ENCODE measurements at regions not wholly inside any gene's neighbourhood (a gene's known extent, or its start where the extent isn't known, plus 50 kb on each side); places are given as distances from the start of the nearest gene placed in this dataset.
"Not testable (repeated sequence)": the region's sequence is repeated elsewhere in the genome, so short reads cannot be mapped to it uniquely, and the experiment has no call there.

DNA sequence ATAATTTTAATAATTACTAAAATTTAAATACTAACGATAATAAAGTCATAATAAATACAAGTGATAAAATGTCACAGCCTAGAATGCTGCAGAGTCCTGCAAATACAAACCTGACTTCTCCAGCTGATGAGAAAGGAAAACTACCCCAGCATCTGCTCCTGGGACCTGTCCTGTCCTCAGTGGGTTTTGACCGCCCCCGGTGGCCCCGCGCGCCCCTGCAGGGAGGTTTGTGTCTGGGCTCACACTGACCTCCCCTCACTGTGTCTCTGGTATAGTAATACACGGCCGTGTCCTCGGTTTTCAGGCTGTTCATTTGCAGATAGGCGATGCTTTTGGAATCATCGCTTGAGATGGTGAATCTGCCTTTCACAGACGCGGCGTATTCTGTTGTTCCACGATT is 1139.4 kb downstream of the TMEM121 start:
- no peak for DNase-seq

DNA sequence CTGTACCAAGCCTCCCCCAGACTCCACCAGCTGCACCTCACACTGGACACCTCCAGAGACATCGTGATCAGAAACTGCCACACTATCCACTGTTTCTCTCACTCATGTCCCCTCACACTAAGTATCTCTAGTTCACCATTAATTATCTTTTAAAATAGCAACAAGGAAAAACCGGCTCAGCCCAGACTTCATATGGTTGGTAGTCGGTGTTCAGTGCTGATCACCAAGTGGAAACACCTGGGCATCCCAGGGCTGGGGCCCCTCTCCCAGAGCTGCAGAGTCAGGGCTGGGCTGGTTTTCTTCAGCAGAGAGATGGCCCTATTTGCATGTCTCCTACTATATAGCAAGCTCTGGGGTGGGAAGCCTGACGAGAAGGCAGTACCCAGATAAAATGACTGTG is 1140.0 kb downstream of the TMEM121 start:
- DNase-seq, result no peak

DNA sequence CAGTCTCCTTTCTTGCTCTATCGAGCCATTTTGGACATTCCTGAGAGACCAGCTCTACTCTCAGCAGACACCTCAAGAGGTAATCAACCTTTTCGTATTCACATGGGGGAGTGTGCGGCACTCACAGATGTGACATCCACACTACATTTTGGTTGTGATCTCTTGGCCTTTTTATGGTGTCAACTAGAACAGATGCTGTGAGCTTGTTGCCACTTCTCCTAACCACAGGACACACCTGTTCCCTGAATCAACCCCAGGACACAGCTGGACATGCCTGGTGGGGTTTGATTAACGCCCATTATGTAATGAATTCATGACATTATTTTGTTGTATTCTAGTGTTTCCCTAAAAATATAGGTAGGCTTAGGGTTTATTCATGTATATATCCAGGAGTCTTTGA is 1143.6 kb downstream of the TMEM121 start:
- no peak for DNase-seq

DNA sequence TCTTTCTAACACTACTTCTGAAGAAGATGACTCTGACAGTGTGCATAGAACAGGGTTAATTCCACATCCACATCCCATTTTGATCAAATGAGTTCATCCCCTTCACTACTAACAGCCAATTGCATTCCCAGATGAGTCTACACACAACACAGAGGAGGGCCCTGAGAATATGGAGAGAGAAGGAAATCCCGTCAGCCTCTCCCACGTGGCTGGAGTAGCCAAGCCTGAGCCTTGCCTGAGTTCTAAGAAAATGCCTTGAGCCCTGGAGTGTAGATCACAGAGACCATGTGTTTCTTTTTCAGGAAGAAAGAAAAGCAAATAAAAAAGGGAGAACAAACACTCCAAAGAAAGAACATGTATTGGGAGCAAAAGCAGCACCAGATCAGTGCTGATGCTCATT is 1147.7 kb downstream of the TMEM121 start:
- DNase-seq, result not testable (repeated sequence)

DNA sequence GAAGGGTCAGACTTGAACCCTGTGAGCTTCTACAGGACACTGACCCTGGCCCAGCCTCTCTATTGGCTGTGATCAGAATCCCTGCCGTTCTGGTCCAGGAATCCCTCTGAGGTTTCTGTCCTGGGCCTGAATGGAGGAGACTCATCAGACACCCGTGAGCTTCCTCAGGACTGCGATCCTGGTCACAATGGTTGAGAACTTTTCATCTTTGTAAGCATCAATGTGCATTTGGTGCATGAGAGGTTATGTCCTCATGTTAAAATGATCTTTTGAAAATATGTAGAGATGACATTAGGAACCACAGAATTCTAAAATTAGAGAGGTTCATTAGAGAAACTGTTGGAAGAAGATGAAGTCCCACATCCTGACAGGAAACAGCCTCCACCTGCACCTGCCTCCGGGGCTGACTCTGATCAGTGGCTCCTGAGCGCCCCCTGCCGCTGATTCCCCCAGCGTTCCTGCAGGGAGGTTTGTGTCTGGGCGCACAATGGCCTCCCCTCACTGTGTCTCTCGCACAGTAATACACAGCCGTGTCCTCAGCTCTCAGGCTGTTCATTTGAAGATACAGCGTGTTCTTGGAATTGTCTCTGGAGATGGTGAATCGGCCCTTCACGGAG is 1148.2 kb downstream of the TMEM121 start:
- peak; percentile 58 for DNase-seq

DNA sequence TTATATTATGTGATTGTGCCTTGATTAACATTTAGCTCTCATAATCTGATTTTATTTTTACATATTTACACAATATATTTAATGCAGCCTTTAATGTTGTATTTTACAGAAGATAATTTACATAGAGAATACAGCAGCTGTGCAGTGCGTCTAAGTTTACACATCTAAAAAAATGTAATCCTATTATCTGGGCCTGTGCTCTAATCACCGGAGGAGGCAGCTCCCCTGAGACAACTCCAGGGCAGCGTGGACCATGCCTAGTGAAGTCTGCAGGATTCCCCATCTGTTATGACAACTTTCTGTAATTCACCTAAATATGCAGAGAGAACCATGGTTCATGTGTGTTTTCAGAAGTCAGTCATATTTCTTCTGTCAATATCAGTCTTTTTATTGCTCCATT is 1149.3 kb downstream of the TMEM121 start:
- DNase-seq, result not testable (repeated sequence)

DNA sequence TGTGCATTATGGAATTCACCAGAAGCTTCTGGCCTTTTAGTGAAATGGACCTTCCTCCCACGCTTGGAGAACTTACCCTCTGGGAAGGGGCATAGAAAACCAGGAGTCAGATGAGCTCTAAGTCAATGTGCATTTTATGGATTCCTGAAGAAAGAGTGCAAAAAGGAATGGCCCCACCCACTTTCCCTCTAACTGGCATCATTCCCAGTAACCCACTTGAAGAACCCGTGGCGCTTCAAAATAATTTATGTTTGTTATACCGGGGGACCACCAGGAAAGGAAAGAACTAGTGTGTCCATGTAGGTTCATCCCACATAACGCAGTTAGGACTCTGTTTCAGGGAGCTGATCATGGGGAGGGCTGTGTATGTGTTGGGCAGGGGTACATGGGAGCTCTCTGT is 1153.4 kb downstream of the TMEM121 start:
- no peak for DNase-seq

DNA sequence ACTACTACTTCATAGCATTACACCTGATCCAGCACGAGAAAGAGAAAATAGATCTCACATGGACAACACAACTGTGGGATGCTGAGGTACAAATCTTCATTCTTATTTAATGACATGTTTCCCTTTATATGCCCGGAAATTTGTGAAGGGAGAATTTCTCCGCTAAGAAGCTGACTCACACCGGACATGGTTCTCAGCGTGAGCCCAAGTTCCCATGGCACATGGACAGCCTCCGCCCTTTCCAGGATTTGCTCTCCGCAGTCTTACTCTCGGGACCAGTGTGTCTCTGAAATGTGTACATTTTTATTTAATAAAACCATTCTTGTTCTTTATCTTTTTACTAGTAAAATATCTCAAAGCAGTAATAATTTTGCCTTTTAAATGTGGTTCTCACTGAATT is 1154.8 kb downstream of the TMEM121 start:
- no peak for DNase-seq

DNA sequence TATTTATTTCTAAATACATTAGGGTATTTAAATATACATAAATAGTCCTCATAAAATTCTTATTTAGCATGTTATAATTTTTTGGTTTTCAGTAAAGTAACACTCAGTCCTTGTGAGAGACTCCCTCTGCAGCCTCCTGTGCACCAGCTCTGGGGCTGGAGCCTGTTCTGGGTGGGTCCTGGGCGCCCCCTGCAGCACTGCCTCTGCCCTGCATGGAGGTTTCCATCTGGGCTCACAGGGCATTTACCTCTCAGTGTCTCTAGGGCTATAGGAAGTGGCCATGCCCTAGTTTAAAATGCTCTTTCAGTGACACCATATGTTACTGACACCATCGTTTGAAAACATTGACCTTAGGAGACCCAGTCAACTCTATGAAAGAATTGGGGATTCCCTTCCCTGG is 1155.2 kb downstream of the TMEM121 start:
- no peak for DNase-seq

DNA sequence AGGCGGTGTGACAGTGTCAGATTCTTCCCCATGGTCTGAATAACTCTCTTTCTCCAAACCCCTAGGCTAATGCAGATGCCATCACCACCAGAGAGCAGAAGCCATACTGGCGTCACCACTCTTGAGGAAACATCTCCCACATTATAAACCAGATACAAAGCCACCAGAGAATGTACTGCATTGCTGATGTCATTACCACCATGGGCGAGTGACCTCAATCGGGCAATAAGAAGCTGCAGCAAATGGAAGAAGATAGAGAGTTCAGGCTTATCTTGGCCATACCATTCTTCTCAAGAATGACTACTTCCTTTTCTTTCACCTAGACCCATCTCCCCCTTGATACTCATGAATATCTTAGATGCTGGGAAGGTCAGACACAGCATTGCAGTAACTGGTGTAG is 1157.2 kb downstream of the TMEM121 start:
- no peak for DNase-seq

DNA sequence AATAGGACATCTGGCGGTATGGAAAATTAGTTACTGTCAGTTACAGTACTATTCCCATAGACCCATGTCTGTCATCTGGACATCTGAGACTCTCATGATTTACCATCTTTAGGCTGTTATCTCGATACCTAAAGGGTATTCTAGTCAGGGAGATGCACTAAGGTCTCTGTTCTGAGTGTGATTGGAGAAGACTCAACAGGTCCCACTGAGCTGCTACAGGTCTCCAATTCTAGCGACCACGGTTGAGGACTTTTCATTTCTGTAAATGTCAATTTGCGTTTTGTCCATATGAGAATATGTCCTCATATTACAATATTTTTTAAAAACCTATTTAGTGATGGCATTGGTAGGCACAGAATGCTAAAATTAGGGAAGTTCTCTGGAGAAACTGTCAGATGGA is 1160.2 kb downstream of the TMEM121 start:
- DNase-seq, result no peak

DNA sequence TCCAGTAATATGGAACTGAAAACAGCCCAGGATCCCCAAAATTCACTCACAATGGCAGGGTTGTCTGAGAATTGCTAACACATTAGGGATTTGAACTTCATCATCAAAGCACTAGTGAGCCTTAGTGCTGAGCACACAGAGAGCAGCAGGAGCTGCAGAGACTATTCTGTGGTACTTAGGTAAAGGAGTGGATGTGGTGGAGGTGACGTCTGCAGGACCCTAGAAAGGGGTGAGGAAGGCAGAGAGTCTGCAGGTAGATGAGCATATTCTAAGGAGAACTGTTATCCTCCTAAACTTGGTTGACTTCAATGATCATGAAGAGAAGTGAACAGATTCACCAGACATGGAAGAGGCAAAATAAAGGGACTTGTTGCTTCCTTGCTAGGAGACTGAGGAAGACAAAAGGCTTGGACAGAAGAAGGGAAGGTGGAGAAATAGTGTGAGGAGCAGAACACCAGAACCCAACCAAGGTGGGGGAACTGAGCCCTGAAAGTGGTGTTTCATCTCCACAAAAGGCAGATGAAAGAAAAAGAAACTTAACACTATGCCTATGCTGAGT is 1164.0 kb downstream of the TMEM121 start:
- DNase-seq, result no peak

DNA sequence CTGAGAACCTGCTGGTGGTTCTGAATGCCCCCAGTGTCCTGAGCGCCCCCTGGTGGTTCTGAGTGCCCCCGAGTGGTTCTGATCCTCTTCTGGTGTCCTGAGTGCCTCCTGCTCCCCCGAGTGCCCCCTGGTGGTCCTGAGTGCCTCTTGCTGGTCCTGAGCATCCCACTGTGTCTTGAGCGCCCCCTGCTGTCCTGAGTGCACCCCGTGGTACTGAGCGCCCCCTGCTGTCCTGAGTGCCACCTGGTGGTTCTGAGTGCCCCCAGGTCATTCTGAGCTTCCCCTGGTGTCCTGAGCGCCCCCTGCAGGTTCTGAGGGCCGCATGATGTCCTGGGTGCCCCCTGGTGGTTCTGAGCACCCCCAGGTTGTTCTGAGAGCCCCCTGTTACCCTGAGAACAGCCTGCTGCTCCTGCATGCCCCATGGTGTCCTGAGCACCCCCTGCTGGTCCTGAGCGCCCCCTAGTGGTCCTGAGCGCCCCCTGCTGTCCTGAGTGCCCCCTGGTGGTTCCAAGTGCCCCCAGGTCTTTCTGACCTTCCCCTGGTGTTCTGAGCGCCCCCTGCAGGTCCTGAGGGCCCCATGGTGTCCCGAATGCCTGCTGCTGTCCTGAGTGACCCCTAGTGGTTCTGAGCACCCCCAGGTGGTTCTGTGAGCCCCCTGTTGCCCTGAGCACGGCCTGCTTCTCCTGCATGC is 1165.4 kb downstream of the TMEM121 start:
- DNase-seq, result peak; percentile 63

DNA sequence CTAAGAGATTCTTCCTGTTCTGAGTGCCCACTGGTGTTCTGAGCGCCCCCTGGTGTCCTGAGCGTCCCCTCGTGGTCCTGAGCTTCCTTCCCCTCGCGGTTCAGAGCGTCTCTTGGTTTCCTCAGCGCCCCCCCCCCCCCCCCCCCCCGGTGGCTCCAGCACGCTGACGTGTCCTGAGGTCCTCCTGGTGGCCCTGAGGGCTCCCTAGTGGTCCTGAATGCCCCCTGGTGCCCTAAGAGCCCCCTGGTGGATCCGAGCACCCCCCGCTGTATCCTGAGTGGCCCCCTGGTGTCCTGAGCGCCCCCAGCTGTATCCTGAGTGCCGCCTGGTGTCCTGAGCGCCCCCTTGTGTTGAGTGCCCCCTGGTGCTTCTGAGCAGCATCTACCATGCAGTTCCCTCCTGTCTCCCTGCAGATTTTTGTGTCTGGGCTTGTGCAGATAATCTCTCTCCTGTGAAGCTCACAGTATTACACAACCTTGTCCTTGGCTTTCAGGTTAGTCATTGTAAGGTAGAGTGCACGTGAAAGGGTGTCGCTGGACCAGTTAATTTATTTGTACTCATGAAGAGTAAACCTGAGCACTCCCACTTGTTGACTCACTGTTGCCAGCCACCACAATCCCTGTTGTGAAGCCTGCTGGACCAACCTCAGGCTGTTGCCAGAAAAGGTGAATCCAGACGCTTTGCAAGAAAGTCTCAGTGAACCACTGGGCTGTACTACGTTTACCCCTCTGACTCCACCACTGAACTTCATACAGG is 1168.4 kb downstream of the TMEM121 start:
- peak; percentile 68 for DNase-seq

DNA sequence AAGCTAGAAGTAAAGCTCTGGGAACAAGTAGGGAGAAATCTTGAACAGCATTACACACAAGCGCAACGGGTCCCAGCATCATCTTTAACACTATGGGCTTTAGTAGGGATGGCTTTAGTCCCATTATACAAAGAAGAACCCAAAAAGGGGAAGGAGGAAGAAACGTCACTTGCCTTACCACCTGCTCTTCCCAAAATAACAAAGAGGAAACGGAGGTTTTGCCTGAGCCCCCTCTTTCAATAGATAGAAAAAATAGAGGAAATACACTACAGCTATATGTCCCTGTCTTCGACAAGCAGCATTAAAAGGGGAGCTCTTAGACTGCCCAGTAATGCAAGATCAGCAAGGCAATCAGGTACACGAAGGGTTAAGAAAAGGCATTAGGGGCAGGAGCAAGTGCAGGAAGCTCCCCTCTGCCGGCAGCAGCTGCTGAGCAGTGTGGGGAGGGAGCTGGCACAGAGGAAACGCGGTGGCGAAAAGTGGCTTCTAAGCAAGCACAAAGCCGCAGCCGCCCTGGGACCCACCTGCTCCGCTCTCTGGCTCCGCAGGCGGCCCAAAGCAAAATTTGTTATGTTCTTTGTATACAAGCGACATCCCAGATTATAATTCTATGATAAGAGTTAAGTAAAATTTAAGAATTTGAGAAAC is 1172.4 kb downstream of the TMEM121 start:
- DNase-seq, result peak; percentile 53

DNA sequence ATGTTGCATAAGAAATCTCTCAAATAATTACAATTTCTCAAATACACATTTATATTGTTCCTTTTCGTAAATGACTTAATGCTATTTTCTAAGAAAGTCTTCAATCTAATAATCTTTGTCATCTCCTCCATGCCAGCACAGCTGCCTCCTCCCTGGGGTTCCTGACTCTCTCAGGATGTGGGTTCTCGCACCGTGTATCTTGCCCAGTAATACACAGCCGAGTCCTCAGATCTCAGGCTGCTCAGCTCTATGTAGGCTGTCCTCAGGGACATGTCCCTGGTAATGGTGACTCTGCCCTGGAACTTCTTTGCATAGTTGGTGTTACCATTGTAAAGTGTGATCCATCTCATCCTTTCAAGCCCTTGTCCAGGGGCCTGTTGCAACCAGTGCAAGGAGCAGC is 1177.3 kb downstream of the TMEM121 start:
- DNase-seq, result not testable (repeated sequence)

DNA sequence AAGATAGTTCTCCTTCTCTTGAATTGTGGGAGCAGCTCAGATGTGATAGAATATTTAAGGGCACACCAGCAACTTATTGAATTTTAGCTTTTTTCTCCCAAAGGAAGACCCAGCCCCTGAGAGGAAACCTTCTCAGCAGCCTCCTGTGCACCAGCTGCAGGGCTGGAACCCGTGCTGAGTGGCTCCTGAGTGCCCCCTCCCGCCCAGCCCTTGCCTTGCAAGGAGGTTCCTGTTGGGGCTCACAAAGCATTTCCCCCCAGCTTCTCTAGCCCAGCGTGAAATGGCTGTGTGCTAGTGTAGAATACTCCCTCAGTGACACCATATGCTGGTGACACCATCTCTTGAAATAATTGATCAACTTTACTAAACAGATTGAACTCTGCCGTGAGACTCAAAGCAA is 1180.1 kb downstream of the TMEM121 start:
- not testable (repeated sequence) for DNase-seq

DNA sequence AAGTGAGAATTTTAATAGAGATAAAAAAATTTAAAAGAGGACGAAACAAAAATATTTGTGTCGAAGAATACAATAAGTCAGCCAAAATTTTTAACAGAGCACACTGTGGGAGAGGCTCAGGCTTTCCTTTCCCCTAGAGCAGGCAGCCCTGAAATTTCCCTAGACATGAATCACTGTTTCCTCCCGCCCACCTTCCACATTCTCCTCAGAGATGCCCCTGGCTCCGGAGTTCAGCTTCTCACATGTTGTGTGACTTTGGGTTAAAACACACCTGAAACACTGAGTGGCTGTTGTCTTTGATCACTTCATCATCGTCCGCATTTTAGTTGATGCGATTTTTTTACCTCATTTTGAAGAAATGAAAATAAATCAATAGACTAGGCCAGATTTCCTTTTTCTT is 1183.8 kb downstream of the TMEM121 start:
- DNase-seq, result not testable (repeated sequence)

DNA sequence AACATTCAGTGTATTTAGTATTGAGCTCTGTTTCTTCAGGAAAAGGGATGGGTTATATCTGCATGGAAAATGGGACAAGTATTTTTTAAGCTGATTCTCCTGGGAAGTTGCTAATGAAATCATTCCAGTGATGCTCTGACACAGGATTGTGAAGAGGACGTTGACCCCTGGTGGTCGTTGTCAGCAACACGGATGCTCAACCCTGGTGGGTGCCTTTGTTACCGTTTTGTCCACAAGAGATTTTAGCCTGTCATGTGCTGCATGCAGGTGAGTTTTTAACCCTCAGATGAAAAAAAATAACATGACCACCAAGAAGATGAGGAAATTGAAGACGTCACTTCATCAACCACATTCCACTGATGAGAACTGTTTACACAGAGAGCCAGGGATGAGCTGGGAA is 1186.1 kb downstream of the TMEM121 start:
- DNase-seq, result not testable (repeated sequence)

DNA sequence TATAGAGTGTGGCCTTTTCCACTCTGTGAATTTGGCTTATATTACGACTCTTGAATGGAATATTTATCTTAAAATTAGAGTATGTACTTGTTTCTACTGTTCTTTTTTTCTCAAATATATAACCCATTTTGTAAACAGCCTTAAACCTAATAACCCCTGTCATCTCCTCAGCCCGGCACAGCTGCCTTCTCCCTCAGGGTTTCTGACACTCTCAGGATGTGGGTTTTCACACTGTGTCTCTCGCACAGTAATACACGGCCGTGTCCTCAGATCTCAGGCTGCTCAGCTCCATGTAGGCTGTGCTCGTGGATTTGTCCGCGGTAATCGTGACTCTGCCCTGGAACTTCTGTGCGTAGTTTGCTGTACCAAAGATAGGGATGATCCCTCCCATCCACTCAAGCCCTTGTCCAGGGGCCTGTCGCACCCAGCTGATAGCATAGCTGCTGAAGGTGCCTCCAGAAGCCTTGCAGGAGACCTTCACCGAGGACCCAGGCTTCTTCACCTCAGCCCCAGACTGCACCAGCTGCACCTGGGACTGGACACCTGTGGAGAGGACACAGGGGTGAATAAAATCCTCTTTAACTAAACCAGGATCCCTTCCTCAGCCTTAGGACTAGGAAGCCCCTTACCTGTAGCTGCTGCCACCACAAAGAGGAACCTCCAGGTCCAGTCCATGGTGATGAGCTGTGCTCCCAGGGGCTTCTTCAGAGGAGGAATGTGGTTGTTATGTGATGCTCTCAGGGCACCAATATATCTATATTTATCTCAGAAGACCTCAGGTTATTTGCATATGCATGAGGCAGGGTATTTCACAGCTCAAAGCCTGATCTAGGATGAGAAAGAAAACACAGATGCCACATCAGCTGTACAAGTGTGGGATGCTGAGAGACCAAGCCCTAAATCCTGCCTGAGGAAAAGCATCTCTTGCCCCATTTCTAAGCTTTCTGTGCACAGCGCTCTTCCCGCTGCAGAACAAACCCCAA is 1188.4 kb downstream of the TMEM121 start:
- peak; percentile 28 for DNase-seq

DNA sequence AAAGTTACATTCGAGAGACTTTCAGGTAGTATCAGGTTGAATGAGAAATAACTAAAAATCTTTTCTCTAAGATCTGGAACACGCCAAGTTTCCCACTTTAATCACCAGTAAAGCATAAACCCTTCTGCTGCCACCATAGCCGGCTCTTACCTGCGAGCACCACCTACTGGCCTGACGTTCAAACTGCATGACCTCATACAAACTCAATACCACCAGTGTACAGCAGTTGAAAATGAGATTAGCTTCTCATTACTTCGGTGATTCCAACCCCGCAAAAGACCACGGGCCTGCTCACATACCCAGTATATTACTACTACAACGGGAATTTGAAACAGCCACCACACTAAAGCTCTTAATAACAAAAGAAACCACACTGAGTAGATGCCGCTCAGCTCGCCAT is 1191.2 kb downstream of the TMEM121 start:
- not testable (repeated sequence) for DNase-seq

DNA sequence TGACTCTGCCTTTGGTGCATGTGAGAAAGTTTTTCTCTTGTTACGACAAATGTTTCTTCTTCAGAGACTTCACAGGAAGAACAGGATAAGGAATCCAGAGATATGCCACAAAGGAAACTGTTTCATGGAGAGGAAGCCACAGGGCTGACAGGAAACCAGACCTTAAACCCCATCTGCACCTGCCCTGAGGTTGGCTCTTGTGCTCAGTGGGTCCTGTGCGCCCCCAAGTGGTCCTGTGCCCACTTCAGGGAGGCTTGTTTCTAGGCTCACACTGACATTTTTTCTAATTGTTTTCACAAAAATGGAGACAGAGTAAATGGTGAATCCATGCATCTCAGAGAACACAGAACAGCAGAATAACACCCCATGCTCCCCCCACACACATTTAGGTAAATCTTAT is 1193.5 kb downstream of the TMEM121 start:
- peak; percentile 63 for DNase-seq
